ENCODE measurements at regions not wholly inside any gene's neighbourhood (a gene's known extent, or its start where the extent isn't known, plus 50 kb on each side); places are given as distances from the start of the nearest gene placed in this dataset.

- TF ChIP-seq EZH2 (IDR thresholded peaks at IDR 0.05) (no peak), CTCF (IDR thresholded peaks at IDR 0.05) (no peak)
Observed at GRCh38 chr9:13823026-13823425, 490.9 kb downstream of the NFIB start.
